GM12878 (cell line): ENCODE measurements at regions not wholly inside any gene's neighbourhood (a gene's known extent, or its start where the extent isn't known, plus 50 kb on each side); places are given as distances from the start of the nearest gene placed in this dataset.

Experiments used
- ATAC-seq: fragments of 200-7000 bp; cut with Tn5 transposase; 3 replicates; pipeline ENCODE4 v1.9.1; 2020; ENCODE audit warnings: mild to moderate bottlenecking, moderate library complexity
- BruUV-seq: library from RNA; stranded (reverse); fragments of 400-500 nt; replicated peaks from 2 replicates; lab custom pipeline; 2021; lab: Mats Ljungman, UMichigan
- CTCF ChIA-PET: fragments of 300-600 bp; sonication (Branson Sonifier 250); formaldehyde crosslinking; extraction: SDS; loops from one replicate; lab custom pipeline; 2021; ENCODE audit warnings: inconsistent platforms; lab: Yijun Ruan, JAX
- POLR2A ChIA-PET: fragments of 350-600 bp; formaldehyde crosslinking; extraction: SDS; loops from one replicate; lab custom pipeline; 2021; ENCODE audit warnings: inconsistent platforms; lab: Charles Lee
- RAD21 ChIA-PET: fragments of 300-600 bp; sonication (Branson Sonifier 250); formaldehyde crosslinking; loops from one replicate; lab custom pipeline; 2023; ENCODE audit warnings: antibody characterized with exemption; ENCODE audit not compliant: unreplicated experiment; lab: Charles Lee
- SMC1A ChIA-PET: fragments of 300-600 bp; sonication (Branson Sonifier 250); formaldehyde crosslinking; loops from one replicate; lab custom pipeline; 2023; ENCODE audit not compliant: unreplicated experiment, uncharacterized antibody; lab: Charles Lee
- DNase-seq: peaks from one replicate; pipeline ENCODE4 v3.0.0-alpha.2; 2011; ENCODE audit warnings: low read depth, low spot score
- FAIRE-seq: peaks from 3 replicates; lab custom pipeline; 2011; peaks lifted over from hg19 to GRCh38; lab: Jason Lieb, UNC
- H2AFZ ChIP-seq: 2 replicates; pipeline ENCODE4 v1.6.0; 2011; ENCODE audit warnings: low read depth, low read length, control low read depth; ENCODE audit not compliant: control insufficient read depth
- H3K27ac ChIP-seq: 2 replicates; pipeline ENCODE4 v1.5.1; 2011; ENCODE audit warnings: control low read depth; ENCODE audit not compliant: control insufficient read depth, insufficient read depth
- H3K27me3 ChIP-seq, 2 experiments: replicated peaks in 1 of 2; 2 replicates each; pipeline versions ENCODE4 v1.6.0 to v1.6.1; 2011; ENCODE audit warnings: low read length in 1 of 2; ENCODE audit not compliant: control insufficient read depth in 2 of 2, insufficient read depth in 2 of 2
- H3K36me3 ChIP-seq, 2 experiments: 2 replicates each; pipeline ENCODE4 v1.5.1; 2011; ENCODE audit warnings: low read length in 1 of 2; ENCODE audit not compliant: control insufficient read depth in 2 of 2, insufficient read depth in 2 of 2
- H3K4me1 ChIP-seq: 2 replicates; pipeline ENCODE4 v1.6.1; 2011; ENCODE audit warnings: mild to moderate bottlenecking, low read length, moderate library complexity, mixed read lengths; ENCODE audit not compliant: control insufficient read depth, insufficient read depth
- H3K4me2 ChIP-seq: 2 replicates; pipeline ENCODE4 v1.6.0; 2011; ENCODE audit warnings: control low read depth; ENCODE audit not compliant: control insufficient read depth, insufficient read depth
- H3K4me3 ChIP-seq: fragments of 200-600 bp; sonication (generic); 2 replicates; pipeline ENCODE4 v1.5.1; 2016
- H3K79me2 ChIP-seq: 2 replicates; pipeline ENCODE4 v1.6.0; 2011; ENCODE audit warnings: low read length; ENCODE audit not compliant: control insufficient read depth, insufficient read depth
- H3K9ac ChIP-seq: 2 replicates; pipeline ENCODE4 v1.8.0; 2011; ENCODE audit warnings: low read length, control low read depth, mixed read lengths; ENCODE audit not compliant: control insufficient read depth, insufficient read depth
- H3K9me3 ChIP-seq: replicated peaks from 3 replicates; pipeline ENCODE4 v1.5.1; 2011; ENCODE audit warnings: mild to moderate bottlenecking, low read length; ENCODE audit not compliant: control insufficient read depth, insufficient read depth
- H4K20me1 ChIP-seq: 2 replicates; pipeline ENCODE4 v1.6.0; 2011; ENCODE audit not compliant: control insufficient read depth, insufficient read depth
- BACH1 ChIP-seq: fragments of 450-650 bp; IDR thresholded peaks from 2 replicates; pipeline ENCODE4 v1.6.1; 2017; ENCODE audit warnings: mild to moderate bottlenecking, borderline replicate concordance
- BHLHE40 ChIP-seq, 2 experiments: fragments of 450-650 bp in 1 of 2; IDR thresholded peaks; 2 replicates each; pipeline ENCODE4 v1.6.1; 2011 to 2017; ENCODE audit warnings: low read depth in 2 of 2, borderline replicate concordance in 1 of 2, improper control_type of control experiment in 1 of 2, low read length in 1 of 2, mild to moderate bottlenecking in 1 of 2
- CEBPZ ChIP-seq: fragments of 150-350 bp; IDR thresholded peaks from 2 replicates; pipeline ENCODE4 v1.6.1; 2016; ENCODE audit warnings: low read depth, low read length
- EED ChIP-seq: sonication (generic); IDR thresholded peaks from 2 replicates; pipeline ENCODE4 v1.6.1; 2016; ENCODE audit warnings: antibody characterized with exemption, low read depth
- GABPA ChIP-seq: IDR thresholded peaks from 2 replicates; pipeline ENCODE4 v1.6.1; 2014; ENCODE audit warnings: antibody characterized with exemption, low read depth, mild to moderate bottlenecking, inconsistent platforms
- IRF3 ChIP-seq: fragments of 450-650 bp; IDR thresholded peaks from 2 replicates; pipeline ENCODE4 v1.6.1; 2014; ENCODE audit warnings: mild to moderate bottlenecking
- JUND ChIP-seq: IDR thresholded peaks from 2 replicates; pipeline ENCODE4 v1.6.1; 2012; ENCODE audit warnings: low read depth, mild to moderate bottlenecking, low read length, improper control_type of control experiment, moderate library complexity
- LARP7 ChIP-seq: fragments of 450-650 bp; IDR thresholded peaks from 2 replicates; pipeline ENCODE4 v1.6.1; 2017; ENCODE audit warnings: mild to moderate bottlenecking
- MEF2A ChIP-seq: IDR thresholded peaks from 2 replicates; pipeline ENCODE4 v1.6.1; 2011; ENCODE audit warnings: low read depth, mild to moderate bottlenecking, low read length, moderate library complexity; ENCODE audit not compliant: insufficient read depth
- MYB ChIP-seq: fragments of 150-350 bp; IDR thresholded peaks from 2 replicates; pipeline ENCODE4 v1.6.1; 2014; ENCODE audit warnings: mild to moderate bottlenecking, low read depth, low read length, borderline replicate concordance
- NR2C1 ChIP-seq: fragments of 450-650 bp; IDR thresholded peaks from 2 replicates; pipeline ENCODE4 v1.6.1; 2017; ENCODE audit warnings: antibody characterized with exemption, mild to moderate bottlenecking, moderate library complexity
- RB1 ChIP-seq: fragments of 450-650 bp; formaldehyde crosslinking; IDR thresholded peaks from 2 replicates; pipeline ENCODE4 v1.6.1; 2017; ENCODE audit warnings: mild to moderate bottlenecking, borderline replicate concordance
- RFX5 ChIP-seq: IDR thresholded peaks from 2 replicates; pipeline ENCODE4 v1.6.1; 2011; ENCODE audit warnings: low read depth, low read length, improper control_type of control experiment
- RUNX3 ChIP-seq: IDR thresholded peaks from 2 replicates; pipeline ENCODE4 v1.6.1; 2012; ENCODE audit warnings: low read length, inconsistent platforms
- SPI1 ChIP-seq: IDR thresholded peaks from 2 replicates; pipeline ENCODE4 v1.6.1; 2011; ENCODE audit warnings: low read depth, mild to moderate bottlenecking, low read length, moderate library complexity, borderline replicate concordance; ENCODE audit not compliant: insufficient read depth
- TARDBP ChIP-seq: IDR thresholded peaks from 2 replicates; pipeline ENCODE4 v1.6.1; 2016; ENCODE audit warnings: borderline replicate concordance
- ZBTB33 ChIP-seq: fragments of 450-650 bp; IDR thresholded peaks from 2 replicates; pipeline ENCODE4 v1.6.1; 2017; ENCODE audit warnings: mild to moderate bottlenecking
- ZNF384 ChIP-seq: IDR thresholded peaks from 2 replicates; pipeline ENCODE4 v1.6.1; 2012; ENCODE audit warnings: low read depth, mild to moderate bottlenecking, low read length, improper control_type of control experiment, borderline replicate concordance
- WGBS: methylation state at CpG from one replicate; pipeline ENCODE4 v1.1.6; 2016; ENCODE audit warnings: low lambda C conversion rate; ENCODE audit not compliant: insufficient replicate concordance, insufficient coverage; ENCODE audit errors: missing lambda C conversion rate; 5-methylcytosine and 5-hydroxymethylcytosine counted together
- in situ Hi-C: fragments of 300-500 bp; cut with MboI; formaldehyde crosslinking; loops from 9 replicates; pipeline ENCODE4 v1.14.3; 2018; ENCODE audit warnings: mixed read lengths
- intact Hi-C: fragments of 100-400 bp; cut with micrococcal nuclease; formaldehyde crosslinking; loops from one replicate; pipeline ENCODE4 v1.14.2; 2022; ENCODE audit not compliant: unreplicated experiment

GRCh38 chr3:177729956-177730681 is 532.8 kb upstream of the TBL1XR1 start (continued):
- TF ChIP-seq CEBPZ: no peak
- no peak for TF ChIP-seq BHLHE40 (IDR thresholded peaks at IDR 0.05; ENCODE audit: borderline replicate concordance in 1 of 2, low read depth in 2 of 2, low read length in 1 of 2)

GRCh38 chr3:177730814-177731213 is 533.5 kb upstream of the TBL1XR1 start:
- no peak for ATAC-seq
- Histone ChIP-seq H3K79me2 (no peaks in the 10 kb centered on the region), H3K4me3 (no peak overlapping the region), H3K9ac (no peak overlapping the region), H3K27me3 (no peaks in the 10 kb centered on the region), H3K4me2 (no peak overlapping the region), H3K9me3 (no peaks in the 10 kb centered on the region), H3K4me1 (no peaks in the 10 kb centered on the region), H3K36me3 (no peaks in the 10 kb centered on the region), H2AFZ (no peak overlapping the region), H3K27ac (no peak overlapping the region), H4K20me1 (no peaks in the 10 kb centered on the region)
- intact Hi-C loops: no loop called here
- CTCF ChIA-PET: no interaction called here
- RAD21 ChIA-PET: no interaction called here
- FAIRE-seq: no peak
- POLR2A ChIA-PET: no interaction called here
- in situ Hi-C loops: no loop called here
- 49% methylated on average over 6 of the region's 6 CpGs for WGBS
- no peak for DNase-seq
- SMC1A ChIA-PET: no interaction called here
- BruUV-seq: no TSS peak
- no peak for TF ChIP-seq ZNF384
- no peak for TF ChIP-seq JUND
- TF ChIP-seq GABPA: no peak
- TF ChIP-seq LARP7: no peak
- no peak for TF ChIP-seq TARDBP
- no peak for TF ChIP-seq RUNX3
- no peak for TF ChIP-seq RFX5
- TF ChIP-seq IRF3: no peak
- no peak for TF ChIP-seq ZBTB33
- no peak for TF ChIP-seq RB1
- TF ChIP-seq NR2C1: no peak
- no peak for TF ChIP-seq EED
- TF ChIP-seq MEF2A: no peak
- no peak for TF ChIP-seq SPI1
- TF ChIP-seq BACH1: no peak
- no peak for TF ChIP-seq MYB
